ENCODE measurements at regions not wholly inside any gene's neighbourhood (a gene's known extent, or its start where the extent isn't known, plus 50 kb on each side); places are given as distances from the start of the nearest gene placed in this dataset.

DNA sequence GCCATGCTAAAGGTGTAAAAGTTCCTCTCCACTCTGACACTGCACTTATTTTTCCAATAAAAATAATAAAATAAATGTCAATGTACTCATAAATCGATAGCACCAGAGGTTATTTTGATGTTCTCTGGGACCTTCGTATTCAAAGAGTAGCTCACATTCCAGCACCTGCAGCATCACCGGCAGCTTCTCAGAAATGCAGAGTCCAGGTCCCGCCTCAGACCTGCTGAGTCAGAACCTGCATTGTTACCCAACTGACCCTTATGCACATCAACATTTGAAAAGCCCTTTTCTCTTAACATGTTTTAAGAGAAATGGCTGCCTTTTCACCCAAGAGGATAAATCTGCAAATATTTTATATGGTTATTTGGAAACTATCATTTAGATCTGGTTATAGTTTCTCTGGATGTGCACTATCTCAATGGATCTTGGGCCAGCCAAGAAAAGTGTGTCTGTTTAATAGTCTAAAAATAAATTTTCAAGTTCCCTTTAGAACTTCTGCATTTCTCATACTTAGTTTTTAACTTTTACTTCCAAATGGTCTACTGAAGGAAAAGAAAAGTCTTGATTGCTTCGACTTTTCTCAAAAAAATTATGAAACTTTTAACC lies 216.2 kb upstream of the PRDM1 start (continued):
- TF ChIP-seq CREB1 (CRISPR knock-in tag; IDR thresholded peaks at IDR 0.05; ENCODE audit: low read depth) (no peak), EZH2 (IDR thresholded peaks at IDR 0.05; ENCODE audit: low read depth, unreplicated experiment) (no peak)
- TF ChIP-seq, protein P1, sequence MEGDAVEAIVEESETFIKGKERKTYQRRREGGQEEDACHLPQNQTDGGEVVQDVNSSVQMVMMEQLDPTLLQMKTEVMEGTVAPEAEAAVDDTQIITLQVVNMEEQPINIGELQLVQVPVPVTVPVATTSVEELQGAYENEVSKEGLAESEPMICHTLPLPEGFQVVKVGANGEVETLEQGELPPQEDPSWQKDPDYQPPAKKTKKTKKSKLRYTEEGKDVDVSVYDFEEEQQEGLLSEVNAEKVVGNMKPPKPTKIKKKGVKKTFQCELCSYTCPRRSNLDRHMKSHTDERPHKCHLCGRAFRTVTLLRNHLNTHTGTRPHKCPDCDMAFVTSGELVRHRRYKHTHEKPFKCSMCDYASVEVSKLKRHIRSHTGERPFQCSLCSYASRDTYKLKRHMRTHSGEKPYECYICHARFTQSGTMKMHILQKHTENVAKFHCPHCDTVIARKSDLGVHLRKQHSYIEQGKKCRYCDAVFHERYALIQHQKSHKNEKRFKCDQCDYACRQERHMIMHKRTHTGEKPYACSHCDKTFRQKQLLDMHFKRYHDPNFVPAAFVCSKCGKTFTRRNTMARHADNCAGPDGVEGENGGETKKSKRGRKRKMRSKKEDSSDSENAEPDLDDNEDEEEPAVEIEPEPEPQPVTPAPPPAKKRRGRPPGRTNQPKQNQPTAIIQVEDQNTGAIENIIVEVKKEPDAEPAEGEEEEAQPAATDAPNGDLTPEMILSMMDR (conservative IDR thresholded peaks at IDR 0.05; ENCODE audit: low read depth in 2 of 2) = no peak

DNA sequence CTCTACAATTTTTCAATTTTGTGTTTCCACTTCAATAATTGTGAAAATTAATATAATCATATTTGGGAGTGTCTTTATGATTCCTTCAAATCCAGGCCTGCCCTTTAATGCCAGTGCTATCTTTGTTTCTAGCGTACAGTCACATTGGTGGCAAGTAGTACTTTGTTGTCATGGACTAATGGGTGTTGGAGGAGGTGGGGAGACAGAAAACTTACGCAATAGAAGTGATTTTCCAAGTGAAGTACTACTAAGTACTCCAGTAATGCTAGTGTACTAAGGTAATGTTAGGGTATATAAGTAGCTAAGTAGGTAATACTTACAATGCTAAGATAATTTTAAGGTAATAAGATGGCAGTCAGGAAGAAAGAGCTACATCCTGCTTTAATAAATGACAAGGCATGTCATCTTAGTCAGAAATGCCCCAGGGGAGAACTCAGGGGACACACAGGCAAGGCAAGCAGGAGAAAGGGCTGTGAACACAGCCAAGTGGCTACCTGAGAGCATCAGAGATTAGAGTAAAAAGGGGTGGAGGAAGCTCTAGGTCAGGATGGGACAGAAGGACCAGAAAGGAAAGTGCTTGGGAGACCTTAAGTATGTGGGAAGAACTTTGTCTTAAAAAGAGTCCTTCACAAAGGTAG lies 217.2 kb upstream of the PRDM1 start:
- no peak overlapping the region for H3K4me3 Mint-ChIP-seq
- no peaks in the 10 kb centered on the region for H3K27me3 Mint-ChIP-seq (ENCODE audit: insufficient read depth, low read depth, poor library complexity)
- ATAC-seq = no peak

DNA sequence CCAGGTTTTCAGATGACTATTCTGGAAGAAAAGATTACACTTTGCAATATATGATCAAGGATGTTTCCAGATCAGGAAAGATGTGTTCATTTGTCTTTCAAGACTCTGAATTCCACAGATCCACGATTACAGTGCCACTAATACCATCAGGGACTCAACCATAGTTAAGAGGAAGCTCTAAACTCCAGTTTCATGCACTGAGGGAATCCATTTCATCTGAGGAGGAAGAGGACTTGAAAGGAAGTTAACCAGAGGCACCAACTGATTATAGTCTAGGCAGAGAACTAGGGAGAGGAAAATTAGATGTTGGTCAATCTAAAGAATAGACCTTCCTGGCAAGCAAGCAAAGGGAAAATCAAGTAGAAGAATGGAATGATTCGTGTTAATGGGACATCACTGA lies 218.3 kb upstream of the PRDM1 start:
- Histone ChIP-seq H3K36me3 (ENCODE audit: insufficient read depth) (no peaks in the 10 kb centered on the region), H3K27me3 (ENCODE audit: insufficient read depth) (no peaks in the 10 kb centered on the region), H3K4me1 (ENCODE audit: insufficient read depth) (peaks cover 15% of the 10 kb centered on the region; the same call in 1 of the 2 replicates), H4K20me1 (replicated peaks; ENCODE audit: insufficient read depth) (no peaks in the 10 kb centered on the region), H3K79me2 (replicated peaks; ENCODE audit: insufficient read depth) (no peaks in the 10 kb centered on the region), H2AFZ (no peak overlapping the region), H3F3A (replicated peaks; ENCODE audit: low read depth) (no peaks in the 10 kb centered on the region), H3K4me3 (no peak overlapping the region), H3K27ac (ENCODE audit: low read depth) (no peak overlapping the region), H3K4me2 (no peak overlapping the region), H3K9me2 (ENCODE audit: insufficient read depth) (peaks cover 24% of the 10 kb centered on the region)
- no peaks in the 10 kb centered on the region; the same call in 2 of the 3 replicates for H3K36me3 Mint-ChIP-seq (ENCODE audit: low read depth)
- H3K4me1 Mint-ChIP-seq = peaks cover 18% of the 10 kb centered on the region
- H3K4me3 Mint-ChIP-seq = no peak overlapping the region
- no peak for ATAC-seq
- H3K27me3 Mint-ChIP-seq (ENCODE audit: insufficient read depth, low read depth, poor library complexity) = no peaks in the 10 kb centered on the region
- H3K27ac Mint-ChIP-seq = no peak overlapping the region
- no peak for DNase-seq (ENCODE audit: low spot score)
- no peaks in the 10 kb centered on the region; the same call in 1 of the 3 replicates for H3K9me3 Mint-ChIP-seq
- TF ChIP-seq POLR2AphosphoS5 (IDR thresholded peaks at IDR 0.05; ENCODE audit: low read depth) (no peak), JUNB (IDR thresholded peaks at IDR 0.05; ENCODE audit: unreplicated experiment) (no peak), ZNF114 (CRISPR knock-in tag; IDR thresholded peaks at IDR 0.05) (no peak), EZH2phosphoT487 (IDR thresholded peaks at IDR 0.05; ENCODE audit: unreplicated experiment) (no peak), CREB1 (CRISPR knock-in tag; IDR thresholded peaks at IDR 0.05; ENCODE audit: low read depth) (no peak)
- TF ChIP-seq, protein P2, sequence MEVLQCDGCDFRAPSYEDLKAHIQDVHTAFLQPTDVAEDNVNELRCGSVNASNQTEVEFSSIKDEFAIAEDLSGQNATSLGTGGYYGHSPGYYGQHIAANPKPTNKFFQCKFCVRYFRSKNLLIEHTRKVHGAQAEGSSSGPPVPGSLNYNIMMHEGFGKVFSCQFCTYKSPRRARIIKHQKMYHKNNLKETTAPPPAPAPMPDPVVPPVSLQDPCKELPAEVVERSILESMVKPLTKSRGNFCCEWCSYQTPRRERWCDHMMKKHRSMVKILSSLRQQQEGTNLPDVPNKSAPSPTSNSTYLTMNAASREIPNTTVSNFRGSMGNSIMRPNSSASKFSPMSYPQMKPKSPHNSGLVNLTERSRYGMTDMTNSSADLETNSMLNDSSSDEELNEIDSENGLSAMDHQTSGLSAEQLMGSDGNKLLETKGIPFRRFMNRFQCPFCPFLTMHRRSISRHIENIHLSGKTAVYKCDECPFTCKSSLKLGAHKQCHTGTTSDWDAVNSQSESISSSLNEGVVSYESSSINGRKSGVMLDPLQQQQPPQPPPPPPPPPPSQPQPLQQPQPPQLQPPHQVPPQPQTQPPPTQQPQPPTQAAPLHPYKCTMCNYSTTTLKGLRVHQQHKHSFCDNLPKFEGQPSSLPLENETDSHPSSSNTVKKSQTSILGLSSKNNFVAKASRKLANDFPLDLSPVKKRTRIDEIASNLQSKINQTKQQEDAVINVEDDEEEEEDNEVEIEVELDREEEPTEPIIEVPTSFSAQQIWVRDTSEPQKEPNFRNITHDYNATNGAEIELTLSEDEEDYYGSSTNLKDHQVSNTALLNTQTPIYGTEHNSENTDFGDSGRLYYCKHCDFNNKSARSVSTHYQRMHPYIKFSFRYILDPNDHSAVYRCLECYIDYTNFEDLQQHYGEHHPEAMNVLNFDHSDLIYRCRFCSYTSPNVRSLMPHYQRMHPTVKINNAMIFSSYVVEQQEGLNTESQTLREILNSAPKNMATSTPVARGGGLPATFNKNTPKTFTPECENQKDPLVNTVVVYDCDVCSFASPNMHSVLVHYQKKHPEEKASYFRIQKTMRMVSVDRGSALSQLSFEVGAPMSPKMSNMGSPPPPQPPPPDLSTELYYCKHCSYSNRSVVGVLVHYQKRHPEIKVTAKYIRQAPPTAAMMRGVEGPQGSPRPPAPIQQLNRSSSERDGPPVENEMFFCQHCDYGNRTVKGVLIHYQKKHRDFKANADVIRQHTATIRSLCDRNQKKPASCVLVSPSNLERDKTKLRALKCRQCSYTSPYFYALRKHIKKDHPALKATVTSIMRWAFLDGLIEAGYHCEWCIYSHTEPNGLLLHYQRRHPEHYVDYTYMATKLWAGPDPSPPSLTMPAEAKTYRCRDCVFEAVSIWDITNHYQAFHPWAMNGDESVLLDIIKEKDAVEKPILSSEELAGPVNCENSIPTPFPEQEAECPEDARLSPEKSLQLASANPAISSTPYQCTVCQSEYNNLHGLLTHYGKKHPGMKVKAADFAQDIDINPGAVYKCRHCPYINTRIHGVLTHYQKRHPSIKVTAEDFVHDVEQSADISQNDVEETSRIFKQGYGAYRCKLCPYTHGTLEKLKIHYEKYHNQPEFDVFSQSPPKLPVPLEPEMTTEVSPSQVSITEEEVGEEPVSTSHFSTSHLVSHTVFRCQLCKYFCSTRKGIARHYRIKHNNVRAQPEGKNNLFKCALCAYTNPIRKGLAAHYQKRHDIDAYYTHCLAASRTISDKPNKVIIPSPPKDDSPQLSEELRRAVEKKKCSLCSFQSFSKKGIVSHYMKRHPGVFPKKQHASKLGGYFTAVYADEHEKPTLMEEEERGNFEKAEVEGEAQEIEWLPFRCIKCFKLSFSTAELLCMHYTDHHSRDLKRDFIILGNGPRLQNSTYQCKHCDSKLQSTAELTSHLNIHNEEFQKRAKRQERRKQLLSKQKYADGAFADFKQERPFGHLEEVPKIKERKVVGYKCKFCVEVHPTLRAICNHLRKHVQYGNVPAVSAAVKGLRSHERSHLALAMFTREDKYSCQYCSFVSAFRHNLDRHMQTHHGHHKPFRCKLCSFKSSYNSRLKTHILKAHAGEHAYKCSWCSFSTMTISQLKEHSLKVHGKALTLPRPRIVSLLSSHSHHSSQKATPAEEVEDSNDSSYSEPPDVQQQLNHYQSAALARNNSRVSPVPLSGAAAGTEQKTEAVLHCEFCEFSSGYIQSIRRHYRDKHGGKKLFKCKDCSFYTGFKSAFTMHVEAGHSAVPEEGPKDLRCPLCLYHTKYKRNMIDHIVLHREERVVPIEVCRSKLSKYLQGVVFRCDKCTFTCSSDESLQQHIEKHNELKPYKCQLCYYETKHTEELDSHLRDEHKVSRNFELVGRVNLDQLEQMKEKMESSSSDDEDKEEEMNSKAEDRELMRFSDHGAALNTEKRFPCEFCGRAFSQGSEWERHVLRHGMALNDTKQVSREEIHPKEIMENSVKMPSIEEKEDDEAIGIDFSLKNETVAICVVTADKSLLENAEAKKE (CRISPR knock-in tag; IDR thresholded peaks at IDR 0.05) = no peak

More for the DNA sequence above, 217.2 kb upstream of the PRDM1 start:
- peaks cover 23% of the 10 kb centered on the region for H3K4me1 Mint-ChIP-seq
- no peak overlapping the region for H3K4me2 ChIP-seq
- H2AFZ ChIP-seq = no peak overlapping the region; the same call in 1 of the 2 replicates
- TF ChIP-seq NANOG (IDR thresholded peaks at IDR 0.05; ENCODE audit: borderline replicate concordance) (no peak), ZNF331 (CRISPR knock-in tag; IDR thresholded peaks at IDR 0.05; ENCODE audit: low read depth) (no peak), POLR2AphosphoS5 (IDR thresholded peaks at IDR 0.05; ENCODE audit: low read depth) (no peak)
- H4K20me1 ChIP-seq (replicated peaks; ENCODE audit: insufficient read depth) = no peaks in the 10 kb centered on the region
- H3K27ac Mint-ChIP-seq = peak overlapping the region; percentile 54; the same call in 1 of the 2 replicates
- peaks cover 15% of the 10 kb centered on the region; the same call in 1 of the 2 replicates for H3K4me1 ChIP-seq (ENCODE audit: insufficient read depth)
- no peaks in the 10 kb centered on the region for H3F3A ChIP-seq (replicated peaks; ENCODE audit: low read depth)
- no peak for DNase-seq (ENCODE audit: low spot score)
- H3K27me3 ChIP-seq (ENCODE audit: insufficient read depth) = no peaks in the 10 kb centered on the region
- H3K9me3 Mint-ChIP-seq = no peaks in the 10 kb centered on the region; the same call in 1 of the 3 replicates
- no peaks in the 10 kb centered on the region for H3K36me3 ChIP-seq (ENCODE audit: insufficient read depth)
- no peak overlapping the region for H3K4me3 ChIP-seq
- H3K79me2 ChIP-seq (replicated peaks; ENCODE audit: insufficient read depth) = no peaks in the 10 kb centered on the region
- H3K27ac ChIP-seq (ENCODE audit: low read depth) = no peak overlapping the region
- no peaks in the 10 kb centered on the region; the same call in 2 of the 3 replicates for H3K36me3 Mint-ChIP-seq (ENCODE audit: low read depth)
- H3K9me2 ChIP-seq (ENCODE audit: insufficient read depth) = peaks cover 24% of the 10 kb centered on the region
